ENCODE measurements at regions not wholly inside any gene's neighbourhood (a gene's known extent, or its start where the extent isn't known, plus 50 kb on each side); places are given as distances from the start of the nearest gene placed in this dataset.

GRCh38 chr4:30783751-30784150, 63.6 kb downstream of the PCDH7 start:
- DNase-seq, result no peak
- TF ChIP-seq GATA1 (IDR thresholded peaks at IDR 0.05; ENCODE audit: low read depth, low read length) (no peak), POLR2A (IDR thresholded peaks at IDR 0.05; ENCODE audit: low read length) (no peak)

GRCh38 chr4:30789219-30789671, 69.1 kb downstream of the PCDH7 start:
- DNase-seq, result no peak
- no peak for TF ChIP-seq GATA1 (IDR thresholded peaks at IDR 0.05; ENCODE audit: low read depth, low read length)
- TF ChIP-seq POLR2A (IDR thresholded peaks at IDR 0.05; ENCODE audit: low read length), result no peak

- TF ChIP-seq GATA1 (IDR thresholded peaks at IDR 0.05; ENCODE audit: low read depth, low read length) (no peak), POLR2A (IDR thresholded peaks at IDR 0.05; ENCODE audit: low read length) (no peak)
- no peak for DNase-seq
Measured at GRCh38 chr4:30790123-30790522, 70.0 kb downstream of the PCDH7 start.

- TF ChIP-seq GATA1 (IDR thresholded peaks at IDR 0.05; ENCODE audit: low read depth, low read length), result no peak
- TF ChIP-seq POLR2A (IDR thresholded peaks at IDR 0.05; ENCODE audit: low read length), result no peak
- no peak for DNase-seq
Measured at GRCh38 chr4:30790998-30791397, 70.8 kb downstream of the PCDH7 start.

GRCh38 chr4:30792601-30793000, 72.4 kb downstream of the PCDH7 start:
- no peak for DNase-seq
- no peak for TF ChIP-seq GATA1 (IDR thresholded peaks at IDR 0.05; ENCODE audit: low read depth, low read length)
- no peak for TF ChIP-seq POLR2A (IDR thresholded peaks at IDR 0.05; ENCODE audit: low read length)

GRCh38 chr4:30801876-30802275, 81.7 kb downstream of the PCDH7 start:
- TF ChIP-seq GATA1 (IDR thresholded peaks at IDR 0.05; ENCODE audit: low read depth, low read length) (no peak), POLR2A (IDR thresholded peaks at IDR 0.05; ENCODE audit: low read length) (no peak)
- no peak for DNase-seq

- DNase-seq, result no peak
- TF ChIP-seq POLR2A (IDR thresholded peaks at IDR 0.05; ENCODE audit: low read length) (no peak), GATA1 (IDR thresholded peaks at IDR 0.05; ENCODE audit: low read depth, low read length) (no peak)
Measured at GRCh38 chr4:30802622-30803323, 82.6 kb downstream of the PCDH7 start.

- TF ChIP-seq POLR2A (IDR thresholded peaks at IDR 0.05; ENCODE audit: low read length) (no peak), GATA1 (IDR thresholded peaks at IDR 0.05; ENCODE audit: low read depth, low read length) (no peak)
- no peak for DNase-seq
Measured at GRCh38 chr4:30808276-30808675, 88.1 kb downstream of the PCDH7 start.

GRCh38 chr4:30811296-30811695, 91.1 kb downstream of the PCDH7 start:
- TF ChIP-seq POLR2A (IDR thresholded peaks at IDR 0.05; ENCODE audit: low read length), result no peak
- DNase-seq, result no peak

GRCh38 chr4:30815685-30816084, 95.5 kb downstream of the PCDH7 start:
- DNase-seq, result no peak
- TF ChIP-seq POLR2A (IDR thresholded peaks at IDR 0.05; ENCODE audit: low read length) (no peak), GATA1 (IDR thresholded peaks at IDR 0.05; ENCODE audit: low read depth, low read length) (no peak)

- TF ChIP-seq GATA1 (IDR thresholded peaks at IDR 0.05; ENCODE audit: low read depth, low read length), result no peak
- no peak for TF ChIP-seq POLR2A (IDR thresholded peaks at IDR 0.05; ENCODE audit: low read length)
- no peak for DNase-seq
Measured at GRCh38 chr4:30817447-30817846, 97.3 kb downstream of the PCDH7 start.

- no peak for TF ChIP-seq GATA1 (IDR thresholded peaks at IDR 0.05; ENCODE audit: low read depth, low read length)
- no peak for TF ChIP-seq POLR2A (IDR thresholded peaks at IDR 0.05; ENCODE audit: low read length)
- DNase-seq, result no peak
Measured at GRCh38 chr4:30818541-30818940, 98.4 kb downstream of the PCDH7 start.

- DNase-seq, result no peak
- no peak for TF ChIP-seq GATA1 (IDR thresholded peaks at IDR 0.05; ENCODE audit: low read depth, low read length)
Measured at GRCh38 chr4:30821275-30821674, 101.1 kb downstream of the PCDH7 start.

GRCh38 chr4:30821859-30822612, 101.9 kb downstream of the PCDH7 start:
- TF ChIP-seq GATA1 (IDR thresholded peaks at IDR 0.05; ENCODE audit: low read depth, low read length) (no peak), POLR2A (IDR thresholded peaks at IDR 0.05; ENCODE audit: low read length) (no peak)
- no peak for DNase-seq
